IMR-90 (cell line): ENCODE measurements at regions not wholly inside any gene's neighbourhood (a gene's known extent, or its start where the extent isn't known, plus 50 kb on each side); places are given as distances from the start of the nearest gene placed in this dataset.

Source experiments
- ATAC-seq: fragments of 200-7000 bp; cut with Tn5 transposase; 2 replicates; pipeline ENCODE4 v1.9.1; 2020; ENCODE audit warnings: low read depth, mild to moderate bottlenecking, moderate library complexity
- BruUV-seq: library from RNA; stranded (reverse); fragments of 400-500 nt; replicated peaks from 2 replicates; lab custom pipeline; 2021; lab: Mats Ljungman, UMichigan
- CTCF ChIA-PET: fragments of 300-600 bp; formaldehyde crosslinking; extraction: SDS; loops from one replicate; lab custom pipeline; 2021; ENCODE audit warnings: antibody characterized with exemption; lab: Yijun Ruan, JAX
- POLR2A ChIA-PET: fragments of 300-600 bp; sonication (Branson Sonifier 250); formaldehyde crosslinking; loops from one replicate; lab custom pipeline; 2022; ENCODE audit warnings: antibody characterized with exemption; ENCODE audit not compliant: unreplicated experiment; lab: Charles Lee
- DNase-seq: peaks from one replicate; pipeline ENCODE4 v3.0.0; 2013
- H2AFZ ChIP-seq: replicated peaks from 2 replicates; pipeline ENCODE3; 2013; ENCODE audit warnings: low read length, mild to moderate bottlenecking; ENCODE audit not compliant: poor library complexity
- H2AK5ac ChIP-seq: 2 replicates; pipeline ENCODE4 v1.6.1; 2013; ENCODE audit warnings: low read depth, low read length, inconsistent platforms
- H2AK9ac ChIP-seq: replicated peaks from 2 replicates; pipeline ENCODE3; 2013; ENCODE audit warnings: mild to moderate bottlenecking, low read depth, low read length, moderate library complexity; ENCODE audit not compliant: poor library complexity
- H2BK120ac ChIP-seq: 2 replicates; pipeline ENCODE4 v1.6.1; 2013; ENCODE audit warnings: low read depth, low read length, inconsistent platforms
- H2BK15ac ChIP-seq: 3 replicates; pipeline ENCODE4 v1.6.1; 2013; ENCODE audit warnings: low read depth, low read length, inconsistent platforms
- H2BK20ac ChIP-seq: 2 replicates; pipeline ENCODE4 v1.6.1; 2013; ENCODE audit warnings: low read depth, mild to moderate bottlenecking, inconsistent platforms, low read length, moderate library complexity
- H2BK5ac ChIP-seq: 2 replicates; pipeline ENCODE4 v1.6.1; 2013; ENCODE audit warnings: mild to moderate bottlenecking, low read depth, low read length, inconsistent platforms; ENCODE audit not compliant: poor library complexity, severe bottlenecking
- H3K14ac ChIP-seq: replicated peaks from 2 replicates; pipeline ENCODE4 v1.6.1; 2013; ENCODE audit warnings: low read depth, low read length, inconsistent platforms
- H3K18ac ChIP-seq: 2 replicates; pipeline ENCODE4 v1.6.1; 2013; ENCODE audit warnings: low read depth, low read length, control low read depth
- H3K23ac ChIP-seq: 2 replicates; pipeline ENCODE4 v1.6.1; 2013; ENCODE audit warnings: low read depth, low read length, inconsistent platforms
- H3K27ac ChIP-seq: 2 replicates; pipeline ENCODE4 v1.5.1; 2013; ENCODE audit warnings: mild to moderate bottlenecking, control low read depth, low read length; ENCODE audit not compliant: insufficient read depth
- H3K27me3 ChIP-seq: 2 replicates; pipeline ENCODE4 v1.6.1; 2013; ENCODE audit warnings: low read length; ENCODE audit not compliant: control insufficient read depth, insufficient read depth
- H3K36me3 ChIP-seq: 2 replicates; pipeline ENCODE4 v1.6.1; 2013; ENCODE audit warnings: low read length, mixed read lengths; ENCODE audit not compliant: control insufficient read depth, insufficient read depth
- H3K4ac ChIP-seq: 2 replicates; pipeline ENCODE4 v1.6.1; 2013; ENCODE audit warnings: low read depth, low read length, inconsistent platforms
- H3K4me1 ChIP-seq: 2 replicates; pipeline ENCODE4 v1.6.1; 2013; ENCODE audit warnings: low read length, mixed read lengths; ENCODE audit not compliant: control insufficient read depth, insufficient read depth
- H3K4me2 ChIP-seq: 2 replicates; pipeline ENCODE4 v1.6.1; 2013; ENCODE audit warnings: low read depth, mild to moderate bottlenecking, control low read depth, low read length, moderate library complexity
- H3K4me3 ChIP-seq: 2 replicates; pipeline ENCODE4 v1.5.1; 2013; ENCODE audit warnings: low read depth, mild to moderate bottlenecking, control low read depth, low read length, moderate library complexity; ENCODE audit not compliant: insufficient read depth
- H3K56ac ChIP-seq: 2 replicates; pipeline ENCODE4 v1.6.1; 2013; ENCODE audit warnings: low read length, inconsistent platforms; ENCODE audit not compliant: insufficient read depth; ENCODE audit errors: extremely low read depth
- H3K79me1 ChIP-seq, 2 experiments: 2 replicates each; pipeline ENCODE4 v1.6.1; 2013; ENCODE audit warnings: low read length in 2 of 2, inconsistent platforms in 1 of 2, low read depth in 1 of 2
- H3K9ac ChIP-seq: 2 replicates; pipeline ENCODE4 v1.6.1; 2013; ENCODE audit warnings: low read depth, low read length, control low read depth
- H3K9me1 ChIP-seq: 2 replicates; pipeline ENCODE4 v1.6.1; 2013; ENCODE audit warnings: low read length, inconsistent platforms; ENCODE audit not compliant: insufficient read depth
- H3K9me3 ChIP-seq: 2 replicates; pipeline ENCODE4 v1.6.1; 2013; ENCODE audit warnings: low read length; ENCODE audit not compliant: control insufficient read depth, insufficient read depth
- H4K20me1 ChIP-seq: 2 replicates; pipeline ENCODE4 v1.6.1; 2013; ENCODE audit warnings: low read length, inconsistent platforms; ENCODE audit not compliant: insufficient read depth
- H4K5ac ChIP-seq: 2 replicates; pipeline ENCODE4 v1.6.1; 2013; ENCODE audit warnings: mild to moderate bottlenecking, low read depth, low read length, control low read depth
- H4K8ac ChIP-seq, 2 experiments: 2 replicates each; pipeline ENCODE4 v1.6.1; 2013; ENCODE audit warnings: low read depth in 2 of 2, low read length in 2 of 2, control low read depth in 1 of 2, inconsistent platforms in 1 of 2
- H4K91ac ChIP-seq: 2 replicates; pipeline ENCODE4 v1.6.1; 2013; ENCODE audit warnings: low read depth, low read length, inconsistent platforms; ENCODE audit not compliant: insufficient read depth
- BHLHE40 ChIP-seq: fragments of 150-350 bp; IDR thresholded peaks from 2 replicates; pipeline ENCODE4 v1.6.1; 2016; ENCODE audit warnings: mild to moderate bottlenecking, low read depth, low read length
- CEBPB ChIP-seq: IDR thresholded peaks from 2 replicates; pipeline ENCODE4 v1.6.1; 2012; ENCODE audit warnings: low read depth, low read length, improper control_type of control experiment
- CHD1 ChIP-seq: IDR thresholded peaks from 2 replicates; pipeline ENCODE4 v1.6.1; 2012; ENCODE audit warnings: low read depth, low read length, improper control_type of control experiment
- FOS ChIP-seq: fragments of 150-350 bp; IDR thresholded peaks from 2 replicates; pipeline ENCODE4 v1.6.1; 2016; ENCODE audit warnings: low read depth, low read length
- MAFK ChIP-seq: IDR thresholded peaks from 2 replicates; pipeline ENCODE4 v1.6.1; 2012; ENCODE audit warnings: low read depth, low read length, improper control_type of control experiment
- MAZ ChIP-seq: IDR thresholded peaks from 2 replicates; pipeline ENCODE4 v1.6.1; 2012; ENCODE audit warnings: low read depth, mild to moderate bottlenecking, low read length, improper control_type of control experiment, moderate library complexity, borderline replicate concordance
- MXI1 ChIP-seq: IDR thresholded peaks from 2 replicates; pipeline ENCODE4 v1.6.1; 2012; ENCODE audit warnings: low read depth, mild to moderate bottlenecking, low read length, moderate library complexity, borderline replicate concordance
- NFE2L2 ChIP-seq: fragments of 150-350 bp; IDR thresholded peaks from 2 replicates; pipeline ENCODE4 v1.6.1; 2016; ENCODE audit warnings: low read depth, mild to moderate bottlenecking, low read length
- POLR2A ChIP-seq: IDR thresholded peaks from 2 replicates; pipeline ENCODE4 v1.6.1; 2012; ENCODE audit warnings: mild to moderate bottlenecking, low read depth, low read length
- RAD21 ChIP-seq: IDR thresholded peaks from 2 replicates; pipeline ENCODE4 v1.6.1; 2012; ENCODE audit warnings: low read length, improper control_type of control experiment
- RCOR1 ChIP-seq: IDR thresholded peaks from 2 replicates; pipeline ENCODE4 v1.6.1; 2012; ENCODE audit warnings: mild to moderate bottlenecking, low read length, improper control_type of control experiment; ENCODE audit not compliant: insufficient replicate concordance
- RFX5 ChIP-seq: IDR thresholded peaks from 2 replicates; pipeline ENCODE4 v1.8.0; 2012; ENCODE audit warnings: low read depth, mild to moderate bottlenecking, low read length, moderate library complexity
- SMC3 ChIP-seq: fragments of 150-350 bp; IDR thresholded peaks from 2 replicates; pipeline ENCODE4 v1.6.1; 2016; ENCODE audit warnings: low read depth, mild to moderate bottlenecking, antibody characterized with exemption, low read length, moderate library complexity
- WGBS, 2 experiments: methylation state at CpG; one replicate each; pipeline versions ENCODE4 v1.1.5 to v1.1.7; 2013; ENCODE audit warnings: missing lambda C conversion rate in 2 of 2; ENCODE audit not compliant: insufficient read length in 1 of 2; ENCODE audit errors: extremely low coverage in 2 of 2; 5-methylcytosine and 5-hydroxymethylcytosine counted together
- dilution Hi-C: fragments of 300-500 bp; cut with HindIII; formaldehyde crosslinking; loops from one replicate; pipeline ENCODE4 v1.14.3; 2018; ENCODE audit warnings: low sequenced_read_pairs; ENCODE audit not compliant: unreplicated experiment
- in situ Hi-C: fragments of 300-500 bp; cut with MboI; formaldehyde crosslinking; loops from 3 replicates; pipeline ENCODE4 v1.14.3; 2019; ENCODE audit warnings: low sequenced_read_pairs, inconsistent platforms, mixed read lengths
- intact Hi-C: fragments of 100-400 bp; cut with micrococcal nuclease; formaldehyde crosslinking; loops from 2 replicates; pipeline ENCODE4 v1.10.0; 2022
- TF ChIP-seq, protein P1 (sequence below): conservative IDR thresholded peaks from 2 replicates; pipeline ENCODE4 v1.5.1; 2012; ENCODE audit warnings: mild to moderate bottlenecking, low read depth, low read length, improper control_type of control experiment
- TF ChIP-seq, protein P2 (sequence below): fragments of 150-350 bp; IDR thresholded peaks from 2 replicates; pipeline ENCODE4 v1.6.1; 2016; ENCODE audit warnings: low read depth, mild to moderate bottlenecking, low read length, moderate library complexity, borderline replicate concordance
- TF ChIP-seq, protein P3 (sequence below): fragments of 150-350 bp; IDR thresholded peaks from 2 replicates; pipeline ENCODE4 v1.6.1; 2017; ENCODE audit warnings: mild to moderate bottlenecking, antibody characterized with exemption, low read length, low read depth

DNA sequence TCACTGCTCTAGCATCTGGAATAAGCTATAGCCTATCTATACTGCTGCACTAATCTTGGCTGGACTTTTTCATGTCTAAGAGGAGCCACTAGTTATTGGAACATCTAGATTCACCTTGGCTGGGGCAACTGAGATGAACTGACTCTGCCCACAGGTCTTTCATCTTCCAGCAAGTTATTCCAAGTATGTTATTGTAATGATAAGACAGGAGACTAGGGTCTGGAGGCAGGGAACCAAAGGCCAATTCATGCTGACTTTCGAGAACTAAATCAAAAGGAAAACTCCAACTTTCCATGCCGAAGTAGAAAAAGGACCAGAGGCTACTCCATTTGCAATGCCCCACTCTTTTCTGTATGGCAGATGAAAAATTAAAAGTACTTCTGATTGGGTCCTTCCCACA, 1243.0 kb upstream of the RAG2 start:
- in situ Hi-C loops (no loop called here), dilution Hi-C loops (no loop called here), intact Hi-C loops (no loop called here)
- no peaks in the 10 kb centered on the region for H3K27me3 ChIP-seq
- H2BK20ac ChIP-seq: no peak overlapping the region
- ATAC-seq (no peak), DNase-seq (no peak)
- no peak overlapping the region for H2BK120ac ChIP-seq
- no peaks in the 10 kb centered on the region for H3K79me1 ChIP-seq
- no peak overlapping the region for H3K18ac ChIP-seq
- H2BK5ac ChIP-seq: no peak overlapping the region
- H4K91ac ChIP-seq: no peak overlapping the region
- no peak overlapping the region for H2AK5ac ChIP-seq
- no peak overlapping the region for H3K23ac ChIP-seq
- H3K27ac ChIP-seq: no peak overlapping the region
- no peaks in the 10 kb centered on the region for H3K9me3 ChIP-seq
- H3K4ac ChIP-seq: no peak overlapping the region
- no peak overlapping the region for H4K8ac ChIP-seq
- H4K20me1 ChIP-seq: no peaks in the 10 kb centered on the region
- no peak overlapping the region for H2BK15ac ChIP-seq
- H3K56ac ChIP-seq: no peak overlapping the region
- no peak for TF ChIP-seq POLR2A
- TF ChIP-seq, protein P1, sequence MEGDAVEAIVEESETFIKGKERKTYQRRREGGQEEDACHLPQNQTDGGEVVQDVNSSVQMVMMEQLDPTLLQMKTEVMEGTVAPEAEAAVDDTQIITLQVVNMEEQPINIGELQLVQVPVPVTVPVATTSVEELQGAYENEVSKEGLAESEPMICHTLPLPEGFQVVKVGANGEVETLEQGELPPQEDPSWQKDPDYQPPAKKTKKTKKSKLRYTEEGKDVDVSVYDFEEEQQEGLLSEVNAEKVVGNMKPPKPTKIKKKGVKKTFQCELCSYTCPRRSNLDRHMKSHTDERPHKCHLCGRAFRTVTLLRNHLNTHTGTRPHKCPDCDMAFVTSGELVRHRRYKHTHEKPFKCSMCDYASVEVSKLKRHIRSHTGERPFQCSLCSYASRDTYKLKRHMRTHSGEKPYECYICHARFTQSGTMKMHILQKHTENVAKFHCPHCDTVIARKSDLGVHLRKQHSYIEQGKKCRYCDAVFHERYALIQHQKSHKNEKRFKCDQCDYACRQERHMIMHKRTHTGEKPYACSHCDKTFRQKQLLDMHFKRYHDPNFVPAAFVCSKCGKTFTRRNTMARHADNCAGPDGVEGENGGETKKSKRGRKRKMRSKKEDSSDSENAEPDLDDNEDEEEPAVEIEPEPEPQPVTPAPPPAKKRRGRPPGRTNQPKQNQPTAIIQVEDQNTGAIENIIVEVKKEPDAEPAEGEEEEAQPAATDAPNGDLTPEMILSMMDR: no peak
- TF ChIP-seq RCOR1: no peak
- no peak for TF ChIP-seq FOS
- no peak for TF ChIP-seq NFE2L2
- TF ChIP-seq MAFK: no peak
- TF ChIP-seq CHD1: no peak
- TF ChIP-seq SMC3: no peak
- TF ChIP-seq MAZ: no peak
- TF ChIP-seq RFX5: no peak
- no peak for TF ChIP-seq BHLHE40
- no peak for TF ChIP-seq MXI1
- TF ChIP-seq CEBPB: no peak
- TF ChIP-seq, protein P2, sequence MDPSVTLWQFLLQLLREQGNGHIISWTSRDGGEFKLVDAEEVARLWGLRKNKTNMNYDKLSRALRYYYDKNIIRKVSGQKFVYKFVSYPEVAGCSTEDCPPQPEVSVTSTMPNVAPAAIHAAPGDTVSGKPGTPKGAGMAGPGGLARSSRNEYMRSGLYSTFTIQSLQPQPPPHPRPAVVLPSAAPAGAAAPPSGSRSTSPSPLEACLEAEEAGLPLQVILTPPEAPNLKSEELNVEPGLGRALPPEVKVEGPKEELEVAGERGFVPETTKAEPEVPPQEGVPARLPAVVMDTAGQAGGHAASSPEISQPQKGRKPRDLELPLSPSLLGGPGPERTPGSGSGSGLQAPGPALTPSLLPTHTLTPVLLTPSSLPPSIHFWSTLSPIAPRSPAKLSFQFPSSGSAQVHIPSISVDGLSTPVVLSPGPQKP: no peak
- TF ChIP-seq, protein P3, sequence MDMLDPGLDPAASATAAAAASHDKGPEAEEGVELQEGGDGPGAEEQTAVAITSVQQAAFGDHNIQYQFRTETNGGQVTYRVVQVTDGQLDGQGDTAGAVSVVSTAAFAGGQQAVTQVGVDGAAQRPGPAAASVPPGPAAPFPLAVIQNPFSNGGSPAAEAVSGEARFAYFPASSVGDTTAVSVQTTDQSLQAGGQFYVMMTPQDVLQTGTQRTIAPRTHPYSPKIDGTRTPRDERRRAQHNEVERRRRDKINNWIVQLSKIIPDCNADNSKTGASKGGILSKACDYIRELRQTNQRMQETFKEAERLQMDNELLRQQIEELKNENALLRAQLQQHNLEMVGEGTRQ: no peak
- TF ChIP-seq RAD21: no peak
- no peak overlapping the region for H3K4me2 ChIP-seq
- no peak overlapping the region for H3K9ac ChIP-seq
- no peak overlapping the region for H3K4me3 ChIP-seq
- no peaks in the 10 kb centered on the region for H3K36me3 ChIP-seq
- no peak overlapping the region for H2AK9ac ChIP-seq
- no peak overlapping the region for H4K5ac ChIP-seq
- no peaks in the 10 kb centered on the region for H3K4me1 ChIP-seq
- no peak overlapping the region for H2AFZ ChIP-seq
- BruUV-seq: no TSS peak
- ChIA-PET CTCF (no interaction called here), POLR2A (no interaction called here)
- no CpG with 5 or more reads among the region's 2 CpGs for WGBS, 2 experiments
- no peak overlapping the region for H3K14ac ChIP-seq
- H3K9me1 ChIP-seq: no peaks in the 10 kb centered on the region
